ENCODE measurements at regions not wholly inside any gene's neighbourhood (a gene's known extent, or its start where the extent isn't known, plus 50 kb on each side); places are given as distances from the start of the nearest gene placed in this dataset.

- WGBS, 2 donors = 72 to 91% methylated on average over 5 of the region's 5 CpGs
Observed at GRCh38 chr1:56257726-56258125, 321.6 kb downstream of the PLPP3 start.

GRCh38 chr1:56256153-56257000 lies 323.0 kb downstream of the PLPP3 start:
- 64 to 67% methylated on average over 4 of the region's 4 CpGs for WGBS, 2 donors
- no peak for DNase-seq (ENCODE audit: low spot score in 2 of 2)
- no peak for TF ChIP-seq EP300 (IDR thresholded peaks at IDR 0.05)
- TF ChIP-seq CTCF (IDR thresholded peaks at IDR 0.05) = no peak
- no peak for TF ChIP-seq POLR2A (IDR thresholded peaks at IDR 0.05)
- Histone ChIP-seq H3K36me3 (peaks cover 0 to 3% (median 0%) of the 10 kb centered on the region in 3 donors), H3K9me3 (peaks cover 0 to 7% (median 0%) of the 10 kb centered on the region in 4 donors), H3K4me3 (no peak overlapping the region), H3K27me3 (no peaks in the 10 kb centered on the region), H3K4me1 (peaks cover 0 to 42% (median 9%) of the 10 kb centered on the region in 4 donors), H3K27ac (peak overlapping the region in 3 of 4 donors; percentile 30 to 61 (median 56))

More at GRCh38 chr1:56257726-56258125, 321.6 kb downstream of the PLPP3 start:
- no peak overlapping the region for H3K4me3 ChIP-seq
- H3K27ac ChIP-seq = peak overlapping the region in 2 of 4 donors; percentile 28 to 42
- H3K36me3 ChIP-seq = peaks cover 0 to 3% (median 0%) of the 10 kb centered on the region in 3 donors
- no peaks in the 10 kb centered on the region for H3K27me3 ChIP-seq
- peaks cover 0 to 42% (median 9%) of the 10 kb centered on the region in 4 donors for H3K4me1 ChIP-seq
- DNase-seq (ENCODE audit: low spot score in 2 of 2) = no peak
- peaks cover 0 to 7% (median 0%) of the 10 kb centered on the region in 4 donors for H3K9me3 ChIP-seq
- TF ChIP-seq EP300 (IDR thresholded peaks at IDR 0.05) (no peak), POLR2A (IDR thresholded peaks at IDR 0.05) (no peak), CTCF (IDR thresholded peaks at IDR 0.05) (no peak)

- peak overlapping the region; percentile 43 to 84 (median 54) for H3K27ac ChIP-seq
- H3K4me3 ChIP-seq = no peak overlapping the region
- 39 to 49% methylated on average over 5 of the region's 5 CpGs for WGBS, 2 donors
- peaks cover 0 to 6% (median 0%) of the 10 kb centered on the region in 4 donors for H3K9me3 ChIP-seq
- H3K4me1 ChIP-seq = peaks cover 0 to 42% (median 9%) of the 10 kb centered on the region in 4 donors
- TF ChIP-seq CTCF (IDR thresholded peaks at IDR 0.05) = peak in 1 of 5 experiments; percentile 19
- peak; percentile 96 to 99 for TF ChIP-seq EP300 (IDR thresholded peaks at IDR 0.05)
- TF ChIP-seq POLR2A (IDR thresholded peaks at IDR 0.05) = no peak
- DNase-seq (ENCODE audit: low spot score in 2 of 2) = peak; percentile 83 to 92
- H3K36me3 ChIP-seq = peaks cover 0 to 3% (median 0%) of the 10 kb centered on the region in 3 donors
- H3K27me3 ChIP-seq = no peaks in the 10 kb centered on the region
Observed at GRCh38 chr1:56255516-56256152, 323.7 kb downstream of the PLPP3 start.

- H3K27ac ChIP-seq = no peak overlapping the region
- DNase-seq (ENCODE audit: low spot score in 2 of 2) = no peak
- no peaks in the 10 kb centered on the region for H3K36me3 ChIP-seq
- no peak overlapping the region for H3K4me3 ChIP-seq
- TF ChIP-seq CTCF (IDR thresholded peaks at IDR 0.05) = no peak
- peaks cover 0 to 42% (median 9%) of the 10 kb centered on the region in 4 donors for H3K4me1 ChIP-seq
- H3K9me3 ChIP-seq = no peaks in the 10 kb centered on the region
- H3K27me3 ChIP-seq = no peaks in the 10 kb centered on the region
- WGBS, 2 donors = 89 to 92% methylated on average over 2 of the region's 2 CpGs
Observed at GRCh38 chr1:56254130-56254529, 325.2 kb downstream of the PLPP3 start.

GRCh38 chr1:56250809-56251208 lies 328.6 kb downstream of the PLPP3 start:
- Histone ChIP-seq H3K27me3 (no peaks in the 10 kb centered on the region), H3K4me1 (peaks cover 0 to 11% (median 2%) of the 10 kb centered on the region in 4 donors), H3K4me3 (no peak overlapping the region), H3K9me3 (no peaks in the 10 kb centered on the region), H3K36me3 (no peaks in the 10 kb centered on the region), H3K27ac (no peak overlapping the region)
- no peak for DNase-seq (ENCODE audit: low spot score in 2 of 2)
- WGBS, 2 donors = 89 to 100% methylated on average over 1 of the region's 1 CpG
- no peak for TF ChIP-seq CTCF (IDR thresholded peaks at IDR 0.05)
- TF ChIP-seq POLR2A (IDR thresholded peaks at IDR 0.05) = no peak
- TF ChIP-seq EP300 (IDR thresholded peaks at IDR 0.05) = no peak

Measured in tibial nerve (tissue), 4 donors.